Gastroesophageal sphincter (tissue), 3 donors: ENCODE measurements at regions not wholly inside any gene's neighbourhood (a gene's known extent, or its start where the extent isn't known, plus 50 kb on each side); places are given as distances from the start of the nearest gene placed in this dataset.

Experiments
- EP300 ChIP-seq: sonication (generic); formaldehyde crosslinking; IDR thresholded peaks from one replicate; pipeline ENCODE4 v1.6.1; 2017; ENCODE audit warnings: antibody characterized with exemption, mild to moderate bottlenecking
- POLR2A ChIP-seq, 2 donors: fragments of 450-650 bp; IDR thresholded peaks; one replicate each; pipeline ENCODE4 v1.6.1; 2017; ENCODE audit warnings: antibody characterized with exemption in 2 of 2, mild to moderate bottlenecking in 2 of 2, moderate library complexity in 1 of 2
- POLR2AphosphoS5 ChIP-seq: sonication (generic); formaldehyde crosslinking; IDR thresholded peaks from one replicate; pipeline ENCODE4 v1.6.1; 2017; ENCODE audit warnings: antibody characterized with exemption
- TF ChIP-seq, protein P1 (sequence below), 4 experiments: fragments of 200-600 bp in 2 of 4; fragments of 450-650 bp in 2 of 4; sonication (generic) in 1 of 4; IDR thresholded peaks; one replicate each; pipeline ENCODE4 v1.5.1; 2017 to 2019; ENCODE audit warnings: antibody characterized with exemption in 4 of 4, mild to moderate bottlenecking in 2 of 4, moderate library complexity in 2 of 4

DNA sequence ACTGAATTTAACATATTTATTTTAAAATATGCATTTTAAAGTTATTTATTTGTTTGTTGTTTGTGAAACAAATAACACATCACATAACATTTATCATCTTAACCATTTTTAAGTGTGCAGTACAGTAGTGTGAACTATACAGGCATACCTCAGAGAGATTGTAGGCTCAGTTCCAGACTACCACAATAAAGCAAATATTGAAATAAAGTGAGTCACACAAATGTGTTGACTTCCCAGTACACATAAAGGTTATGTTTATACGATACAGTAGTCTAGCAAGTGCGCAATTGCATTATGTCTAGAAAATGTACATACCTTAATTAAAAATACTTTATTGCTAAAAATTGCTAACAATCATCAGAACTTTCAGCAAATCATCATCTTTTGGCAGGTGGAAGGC, 739.4 kb upstream of the ADGRL4 start:
- no peak for TF ChIP-seq POLR2AphosphoS5
- no peak for TF ChIP-seq EP300
- TF ChIP-seq, protein P1, sequence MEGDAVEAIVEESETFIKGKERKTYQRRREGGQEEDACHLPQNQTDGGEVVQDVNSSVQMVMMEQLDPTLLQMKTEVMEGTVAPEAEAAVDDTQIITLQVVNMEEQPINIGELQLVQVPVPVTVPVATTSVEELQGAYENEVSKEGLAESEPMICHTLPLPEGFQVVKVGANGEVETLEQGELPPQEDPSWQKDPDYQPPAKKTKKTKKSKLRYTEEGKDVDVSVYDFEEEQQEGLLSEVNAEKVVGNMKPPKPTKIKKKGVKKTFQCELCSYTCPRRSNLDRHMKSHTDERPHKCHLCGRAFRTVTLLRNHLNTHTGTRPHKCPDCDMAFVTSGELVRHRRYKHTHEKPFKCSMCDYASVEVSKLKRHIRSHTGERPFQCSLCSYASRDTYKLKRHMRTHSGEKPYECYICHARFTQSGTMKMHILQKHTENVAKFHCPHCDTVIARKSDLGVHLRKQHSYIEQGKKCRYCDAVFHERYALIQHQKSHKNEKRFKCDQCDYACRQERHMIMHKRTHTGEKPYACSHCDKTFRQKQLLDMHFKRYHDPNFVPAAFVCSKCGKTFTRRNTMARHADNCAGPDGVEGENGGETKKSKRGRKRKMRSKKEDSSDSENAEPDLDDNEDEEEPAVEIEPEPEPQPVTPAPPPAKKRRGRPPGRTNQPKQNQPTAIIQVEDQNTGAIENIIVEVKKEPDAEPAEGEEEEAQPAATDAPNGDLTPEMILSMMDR (IDR thresholded peaks at IDR 0.05): no peak
- no peak for TF ChIP-seq POLR2A (IDR thresholded peaks at IDR 0.05)
